H9 (cell line): ENCODE measurements at regions not wholly inside any gene's neighbourhood (a gene's known extent, or its start where the extent isn't known, plus 50 kb on each side); places are given as distances from the start of the nearest gene placed in this dataset.

Experiments used
- DNase-seq: peaks from one replicate; pipeline ENCODE4 v3.0.0-alpha.2; 2017
- H2AFZ ChIP-seq: one replicate; pipeline ENCODE4 v1.6.1; 2013; ENCODE audit warnings: mild to moderate bottlenecking, low read length, control low read depth, moderate library complexity
- H2AK5ac ChIP-seq: 2 replicates; pipeline ENCODE4 v1.6.1; 2013; ENCODE audit warnings: low read length, control low read depth, mixed read lengths; ENCODE audit not compliant: insufficient read length
- H2BK120ac ChIP-seq: one replicate; pipeline ENCODE4 v1.6.1; 2013; ENCODE audit warnings: low read depth, mild to moderate bottlenecking, low read length, control low read depth, inconsistent platforms; ENCODE audit not compliant: poor library complexity, severe bottlenecking
- H2BK12ac ChIP-seq: 2 replicates; pipeline ENCODE4 v1.6.1; 2013; ENCODE audit warnings: low read length, control low read depth, mixed read lengths, low read depth; ENCODE audit not compliant: insufficient read length
- H2BK15ac ChIP-seq: 2 replicates; pipeline ENCODE4 v1.6.1; 2013; ENCODE audit warnings: low read depth, low read length, control low read depth
- H2BK20ac ChIP-seq: one replicate; pipeline ENCODE4 v1.6.1; 2013; ENCODE audit warnings: low read depth, mild to moderate bottlenecking, low read length, control low read depth, inconsistent platforms; ENCODE audit not compliant: poor library complexity, severe bottlenecking
- H2BK5ac ChIP-seq: 2 replicates; pipeline ENCODE4 v1.6.1; 2013; ENCODE audit warnings: low read length, control low read depth, mixed read lengths; ENCODE audit not compliant: insufficient read length
- H3K14ac ChIP-seq: 2 replicates; pipeline ENCODE4 v1.6.1; 2013; ENCODE audit warnings: low read length, control low read depth; ENCODE audit not compliant: insufficient read depth
- H3K18ac ChIP-seq: 2 replicates; pipeline ENCODE4 v1.6.1; 2013; ENCODE audit warnings: low read depth, mild to moderate bottlenecking, mixed read lengths, low read length, control low read depth; ENCODE audit not compliant: insufficient read length
- H3K23ac ChIP-seq: 2 replicates; pipeline ENCODE4 v1.6.1; 2013; ENCODE audit warnings: low read length, control low read depth, mixed read lengths, low read depth; ENCODE audit not compliant: insufficient read length
- H3K23me2 ChIP-seq: 2 replicates; pipeline ENCODE4 v1.6.1; 2013; ENCODE audit warnings: low read depth, mild to moderate bottlenecking, mixed read lengths, low read length, control low read depth; ENCODE audit not compliant: insufficient read length, poor library complexity, severe bottlenecking
- H3K27ac ChIP-seq: 2 replicates; pipeline ENCODE4 v1.5.1; 2013; ENCODE audit warnings: low read length, control low read depth, mixed read lengths, low read depth; ENCODE audit not compliant: insufficient read length
- H3K27me3 ChIP-seq: 2 replicates; pipeline ENCODE4 v1.6.1; 2013; ENCODE audit warnings: low read length, control low read depth, inconsistent platforms; ENCODE audit not compliant: insufficient read depth
- H3K4ac ChIP-seq: 2 replicates; pipeline ENCODE4 v1.6.1; 2013; ENCODE audit warnings: low read depth, mild to moderate bottlenecking, control low read depth, inconsistent platforms, low read length, moderate library complexity
- H3K4me1 ChIP-seq: 2 replicates; pipeline ENCODE4 v1.6.1; 2013; ENCODE audit warnings: low read length, control low read depth, inconsistent platforms; ENCODE audit not compliant: insufficient read depth
- H3K4me2 ChIP-seq: 2 replicates; pipeline ENCODE4 v1.6.1; 2013; ENCODE audit warnings: low read length, control low read depth, mixed read lengths; ENCODE audit not compliant: insufficient read length, insufficient read depth
- H3K56ac ChIP-seq: 2 replicates; pipeline ENCODE4 v1.6.1; 2013; ENCODE audit warnings: low read depth, mild to moderate bottlenecking, mixed read lengths, low read length, control low read depth; ENCODE audit not compliant: insufficient read length
- H3K79me1 ChIP-seq: 2 replicates; pipeline ENCODE4 v1.6.1; 2013; ENCODE audit warnings: low read depth, mild to moderate bottlenecking, moderate library complexity, low read length, control low read depth, inconsistent platforms; ENCODE audit not compliant: insufficient read depth, poor library complexity, severe bottlenecking
- H3K79me2 ChIP-seq: 2 replicates; pipeline ENCODE4 v1.6.1; 2013; ENCODE audit warnings: low read length, control low read depth, inconsistent platforms; ENCODE audit not compliant: insufficient read depth
- H3K9ac ChIP-seq: 2 replicates; pipeline ENCODE4 v1.6.1; 2013; ENCODE audit warnings: low read length, control low read depth, mixed read lengths; ENCODE audit not compliant: insufficient read length; ENCODE audit errors: extremely low read depth
- H3K9me3 ChIP-seq: one replicate; pipeline ENCODE4 v1.6.1; 2013; ENCODE audit warnings: low read depth, low read length, inconsistent platforms; ENCODE audit not compliant: control insufficient read depth
- H3T11ph ChIP-seq: one replicate; pipeline ENCODE4 v1.6.1; 2013; ENCODE audit warnings: mild to moderate bottlenecking, low read length, control low read depth, inconsistent platforms
- H4K20me1 ChIP-seq: one replicate; pipeline ENCODE4 v1.6.1; 2013; ENCODE audit not compliant: control insufficient read depth, insufficient read length, insufficient read depth
- H4K5ac ChIP-seq: 2 replicates; pipeline ENCODE4 v1.6.1; 2013; ENCODE audit warnings: low read depth, mild to moderate bottlenecking, mixed read lengths, low read length, control low read depth; ENCODE audit not compliant: insufficient read length
- H4K8ac ChIP-seq: replicated peaks from 2 replicates; pipeline ENCODE4 v1.6.1; 2013; ENCODE audit warnings: low read length, control low read depth, mixed read lengths, low read depth; ENCODE audit not compliant: insufficient read length
- H4K91ac ChIP-seq: 2 replicates; pipeline ENCODE4 v1.6.1; 2013; ENCODE audit warnings: low read depth, mild to moderate bottlenecking, moderate library complexity, mixed read lengths, low read length, control low read depth; ENCODE audit not compliant: insufficient read length
- H3K27ac Mint-ChIP-seq, 3 experiments: 2 replicates in 2 of 3; 3 replicates in 1 of 3; pipeline ENCODE4 v1.8.0; 2020 to 2021; ENCODE audit warnings: mixed read lengths in 3 of 3, mild to moderate bottlenecking in 1 of 3, moderate library complexity in 1 of 3
- H3K27me3 Mint-ChIP-seq: 2 replicates; pipeline ENCODE4 v1.8.0; 2021; ENCODE audit warnings: low read depth, mild to moderate bottlenecking, moderate library complexity, mixed read lengths
- H3K36me3 Mint-ChIP-seq, 3 experiments: 2 replicates in 2 of 3; 3 replicates in 1 of 3; pipeline ENCODE4 v1.8.0; 2020 to 2021; ENCODE audit warnings: low read depth in 3 of 3, mixed read lengths in 3 of 3; ENCODE audit not compliant: insufficient read depth in 1 of 3
- H3K4me1 Mint-ChIP-seq, 2 experiments: 2 replicates each; pipeline ENCODE4 v1.8.0; 2020; ENCODE audit warnings: mixed read lengths in 2 of 2
- H3K4me3 Mint-ChIP-seq, 2 experiments: 2 replicates in 1 of 2; 3 replicates in 1 of 2; pipeline ENCODE4 v1.8.0; 2020 to 2021; ENCODE audit warnings: mild to moderate bottlenecking in 2 of 2, mixed read lengths in 2 of 2, moderate library complexity in 1 of 2
- H3K9me3 Mint-ChIP-seq, 2 experiments: 2 replicates in 1 of 2; 3 replicates in 1 of 2; pipeline ENCODE4 v1.8.0; 2020; ENCODE audit warnings: mild to moderate bottlenecking in 2 of 2, mixed read lengths in 2 of 2, moderate library complexity in 1 of 2
- whole genome bisulfite sequencing: extraction: QIAGEN DNeasy Blood & Tissue Kit; methylation state at CpG from one replicate; pipeline ENCODE4 v1.1.7; 2013; ENCODE audit warnings: missing lambda C conversion rate, low lambda C conversion rate, mixed read lengths; ENCODE audit not compliant: insufficient read length; ENCODE audit errors: extremely low coverage; 5-methylcytosine and 5-hydroxymethylcytosine counted together
- TF ChIP-seq, protein P1 (sequence below): fragments of 200-600 bp; sonication (generic); conservative IDR thresholded peaks from 3 replicates; pipeline ENCODE4 v1.8.0; 2021; ENCODE audit warnings: antibody characterized with exemption, mild to moderate bottlenecking

DNA sequence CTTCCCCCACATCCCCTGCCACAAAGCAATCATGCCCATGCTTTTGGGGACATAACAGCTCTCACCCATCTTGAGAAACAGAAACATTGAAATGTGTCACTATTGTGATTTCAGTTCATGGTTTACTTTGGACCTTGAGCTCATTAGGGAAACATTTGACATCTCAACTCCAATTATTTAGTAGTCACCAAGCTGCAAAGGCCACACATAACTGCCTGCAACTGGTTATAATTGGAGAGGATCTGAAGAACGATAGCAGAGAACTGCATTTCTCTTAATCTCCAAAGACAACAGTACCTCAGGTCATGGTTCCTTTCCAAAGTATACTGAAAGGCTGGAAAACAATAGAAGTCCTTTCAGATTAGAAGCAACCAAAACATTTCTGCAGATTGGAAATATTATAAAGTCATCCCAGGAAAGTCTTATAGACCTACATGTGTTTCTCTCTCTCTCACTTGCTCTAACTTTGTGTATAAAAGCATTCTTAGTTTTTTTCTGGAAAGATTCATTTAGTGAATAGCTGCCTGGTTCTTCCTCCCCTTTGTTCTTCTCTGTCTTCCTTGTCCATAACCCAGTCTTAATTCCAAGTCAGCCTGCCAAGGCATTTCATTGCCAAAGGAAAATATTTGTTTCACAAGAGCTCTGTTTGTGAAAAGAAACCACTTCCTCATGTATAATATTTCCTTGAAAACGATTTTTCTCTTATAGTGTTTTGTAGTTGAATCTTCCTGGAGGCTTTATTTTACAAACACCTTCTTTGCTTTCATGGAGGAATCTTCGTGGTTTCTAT lies 426.8 kb downstream of the ADGRL2 start:
- no peak overlapping the region for H3K56ac ChIP-seq
- no peaks in the 10 kb centered on the region for H3K79me1 ChIP-seq
- H3K23me2 ChIP-seq: no peaks in the 10 kb centered on the region
- no peaks in the 10 kb centered on the region for H4K20me1 ChIP-seq
- H3K27me3 Mint-ChIP-seq: no peaks in the 10 kb centered on the region
- no peak overlapping the region for H2BK15ac ChIP-seq
- H3K18ac ChIP-seq: no peak overlapping the region
- H2BK5ac ChIP-seq: no peak overlapping the region
- no peaks in the 10 kb centered on the region for H3K36me3 Mint-ChIP-seq
- no peak overlapping the region for H2AK5ac ChIP-seq
- H3K79me2 ChIP-seq: no peaks in the 10 kb centered on the region
- H2BK12ac ChIP-seq: no peak overlapping the region
- no peak overlapping the region for H4K5ac ChIP-seq
- H3K27me3 ChIP-seq: no peaks in the 10 kb centered on the region
- no peak overlapping the region for H3K14ac ChIP-seq
- H4K91ac ChIP-seq: no peak overlapping the region
- no peak overlapping the region for H2BK120ac ChIP-seq
- no peak overlapping the region for H3K27ac Mint-ChIP-seq
- no peak overlapping the region for H3K4me3 Mint-ChIP-seq
- TF ChIP-seq, protein P1, sequence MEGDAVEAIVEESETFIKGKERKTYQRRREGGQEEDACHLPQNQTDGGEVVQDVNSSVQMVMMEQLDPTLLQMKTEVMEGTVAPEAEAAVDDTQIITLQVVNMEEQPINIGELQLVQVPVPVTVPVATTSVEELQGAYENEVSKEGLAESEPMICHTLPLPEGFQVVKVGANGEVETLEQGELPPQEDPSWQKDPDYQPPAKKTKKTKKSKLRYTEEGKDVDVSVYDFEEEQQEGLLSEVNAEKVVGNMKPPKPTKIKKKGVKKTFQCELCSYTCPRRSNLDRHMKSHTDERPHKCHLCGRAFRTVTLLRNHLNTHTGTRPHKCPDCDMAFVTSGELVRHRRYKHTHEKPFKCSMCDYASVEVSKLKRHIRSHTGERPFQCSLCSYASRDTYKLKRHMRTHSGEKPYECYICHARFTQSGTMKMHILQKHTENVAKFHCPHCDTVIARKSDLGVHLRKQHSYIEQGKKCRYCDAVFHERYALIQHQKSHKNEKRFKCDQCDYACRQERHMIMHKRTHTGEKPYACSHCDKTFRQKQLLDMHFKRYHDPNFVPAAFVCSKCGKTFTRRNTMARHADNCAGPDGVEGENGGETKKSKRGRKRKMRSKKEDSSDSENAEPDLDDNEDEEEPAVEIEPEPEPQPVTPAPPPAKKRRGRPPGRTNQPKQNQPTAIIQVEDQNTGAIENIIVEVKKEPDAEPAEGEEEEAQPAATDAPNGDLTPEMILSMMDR: no peak
- no peaks in the 10 kb centered on the region for H3K4me1 Mint-ChIP-seq
- no CpG with 5 or more reads among the region's 3 CpGs for WGBS
- H3K4ac ChIP-seq: no peak overlapping the region
- DNase-seq: no peak
- no peak overlapping the region for H2BK20ac ChIP-seq
- no peak overlapping the region for H3K27ac ChIP-seq
- H2AFZ ChIP-seq: no peak overlapping the region
- H4K8ac ChIP-seq: no peak overlapping the region
- H3K4me2 ChIP-seq: no peak overlapping the region
- no peak overlapping the region for H3K9ac ChIP-seq
- H3K9me3 ChIP-seq: no peaks in the 10 kb centered on the region
- no peaks in the 10 kb centered on the region for H3K4me1 ChIP-seq
- no peaks in the 10 kb centered on the region for H3K9me3 Mint-ChIP-seq
- H3K23ac ChIP-seq: no peak overlapping the region
- no peak overlapping the region for H3T11ph ChIP-seq
